Coronary artery (tissue), 2 donors: ENCODE measurements at regions not wholly inside any gene's neighbourhood (a gene's known extent, or its start where the extent isn't known, plus 50 kb on each side); places are given as distances from the start of the nearest gene placed in this dataset.
A peak's percentile ranks its signal among the peaks of the same experiment; 100 is the strongest.

ENCODE experiments used
- DNase-seq: peaks from one replicate; pipeline ENCODE4 v3.0.0-alpha.2; 2017; ENCODE audit warnings: low spot score
- H3K27ac ChIP-seq, 2 donors: fragments of 200-600 bp; sonication (generic); one replicate each; pipeline ENCODE4 v1.5.1; 2016 to 2019
- H3K4me3 ChIP-seq: fragments of 200-600 bp; sonication (generic); 2 replicates; pipeline ENCODE4 v1.5.1; 2016; ENCODE audit warnings: mild to moderate bottlenecking, moderate library complexity
- TF ChIP-seq, protein P1 (sequence below): fragments of 200-600 bp; sonication (generic); IDR thresholded peaks from one replicate; pipeline ENCODE4 v1.5.1; 2019; ENCODE audit warnings: antibody characterized with exemption

DNA sequence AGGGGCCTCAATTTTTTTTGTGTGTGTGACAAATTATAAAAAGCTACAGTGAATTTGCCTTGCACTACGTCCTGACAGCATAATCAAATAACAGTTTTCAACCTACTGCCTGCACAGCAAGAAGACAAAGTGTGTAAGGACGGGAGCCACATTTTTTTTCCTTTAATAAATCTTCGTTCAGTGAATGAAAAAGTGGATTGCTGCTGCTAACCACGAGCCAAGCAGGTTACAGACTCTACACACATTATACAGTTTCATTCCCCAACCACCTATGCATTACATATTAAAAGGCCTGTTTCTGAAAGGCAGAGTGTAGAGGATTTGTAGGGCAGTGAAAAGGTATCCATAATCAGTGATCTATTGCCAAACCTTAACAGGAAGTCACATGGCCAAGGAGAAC is 570.0 kb upstream of the BTBD3 start:
- no peak overlapping the region for H3K27ac ChIP-seq
- TF ChIP-seq, protein P1, sequence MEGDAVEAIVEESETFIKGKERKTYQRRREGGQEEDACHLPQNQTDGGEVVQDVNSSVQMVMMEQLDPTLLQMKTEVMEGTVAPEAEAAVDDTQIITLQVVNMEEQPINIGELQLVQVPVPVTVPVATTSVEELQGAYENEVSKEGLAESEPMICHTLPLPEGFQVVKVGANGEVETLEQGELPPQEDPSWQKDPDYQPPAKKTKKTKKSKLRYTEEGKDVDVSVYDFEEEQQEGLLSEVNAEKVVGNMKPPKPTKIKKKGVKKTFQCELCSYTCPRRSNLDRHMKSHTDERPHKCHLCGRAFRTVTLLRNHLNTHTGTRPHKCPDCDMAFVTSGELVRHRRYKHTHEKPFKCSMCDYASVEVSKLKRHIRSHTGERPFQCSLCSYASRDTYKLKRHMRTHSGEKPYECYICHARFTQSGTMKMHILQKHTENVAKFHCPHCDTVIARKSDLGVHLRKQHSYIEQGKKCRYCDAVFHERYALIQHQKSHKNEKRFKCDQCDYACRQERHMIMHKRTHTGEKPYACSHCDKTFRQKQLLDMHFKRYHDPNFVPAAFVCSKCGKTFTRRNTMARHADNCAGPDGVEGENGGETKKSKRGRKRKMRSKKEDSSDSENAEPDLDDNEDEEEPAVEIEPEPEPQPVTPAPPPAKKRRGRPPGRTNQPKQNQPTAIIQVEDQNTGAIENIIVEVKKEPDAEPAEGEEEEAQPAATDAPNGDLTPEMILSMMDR, result no peak
- DNase-seq, result no peak
- H3K4me3 ChIP-seq, result no peak overlapping the region

GRCh38 chr20:11350126-11351005 is 567.3 kb upstream of the BTBD3 start:
- Histone ChIP-seq H3K27ac (peak overlapping the region in 1 of 2 donors; percentile 42), H3K4me3 (no peak overlapping the region)
- TF ChIP-seq, protein P1, result no peak
- DNase-seq, result no peak

- no peak overlapping the region for H3K4me3 ChIP-seq
- DNase-seq, result no peak
- no peak overlapping the region for H3K27ac ChIP-seq
- TF ChIP-seq, protein P1, result no peak
Observed at GRCh38 chr20:11352041-11352440, 565.7 kb upstream of the BTBD3 start.

DNA sequence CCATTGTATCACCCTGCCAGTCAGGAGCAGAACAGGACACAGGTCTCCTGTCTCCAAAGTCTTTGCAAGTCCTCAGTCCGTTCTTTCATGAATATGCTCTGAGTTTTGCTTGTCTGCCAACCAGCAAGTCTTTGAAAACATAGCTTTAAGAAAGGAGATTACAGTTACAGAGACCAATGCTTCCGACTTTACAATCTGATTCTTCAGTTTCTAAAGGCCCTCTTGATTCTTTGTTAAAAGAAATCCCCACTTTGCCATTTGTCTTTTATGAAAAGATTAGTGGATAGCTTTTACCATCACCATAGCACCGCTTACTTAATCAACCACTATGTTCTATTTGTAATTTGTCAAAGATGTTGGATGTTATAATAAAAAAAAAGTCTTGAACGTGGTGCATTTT is 562.8 kb upstream of the BTBD3 start:
- Histone ChIP-seq H3K27ac (no peak overlapping the region), H3K4me3 (no peak overlapping the region)
- TF ChIP-seq, protein P1, result no peak
- DNase-seq, result no peak

- DNase-seq, result no peak
- H3K4me3 ChIP-seq, result no peak overlapping the region
- TF ChIP-seq, protein P1, result no peak
- no peak overlapping the region for H3K27ac ChIP-seq
Observed at GRCh38 chr20:11355345-11355744, 562.3 kb upstream of the BTBD3 start.

- TF ChIP-seq, protein P1, result no peak
- no peak for DNase-seq
- Histone ChIP-seq H3K27ac (no peak overlapping the region), H3K4me3 (no peak overlapping the region)
Observed at GRCh38 chr20:11356061-11356460, 561.6 kb upstream of the BTBD3 start.

GRCh38 chr20:11362450-11362849 is 555.2 kb upstream of the BTBD3 start:
- Histone ChIP-seq H3K4me3 (no peak overlapping the region), H3K27ac (no peak overlapping the region)
- no peak for DNase-seq
- TF ChIP-seq, protein P1, result no peak
